SK-N-SH (cell line): ENCODE measurements at regions not wholly inside any gene's neighbourhood (a gene's known extent, or its start where the extent isn't known, plus 50 kb on each side); places are given as distances from the start of the nearest gene placed in this dataset.

Experiments
- CTCF ChIA-PET: fragments of 300-600, 350-600 bp; formaldehyde crosslinking; extraction: SDS; loops from one replicate; lab custom pipeline; 2021; lab: Yijun Ruan, JAX
- POLR2A ChIA-PET: fragments of 350-600 bp; sonication (Branson Sonifier 250); formaldehyde crosslinking; extraction: SDS; loops from one replicate; lab custom pipeline; 2020; ENCODE audit warnings: antibody characterized with exemption, inconsistent platforms; lab: Yijun Ruan, JAX
- DNase-seq: peaks from one replicate; pipeline ENCODE4 v3.0.0; 2012
- H2AFZ ChIP-seq: fragments of 200-600 bp; sonication (generic); 2 replicates; pipeline ENCODE4 v1.8.1; 2016; ENCODE audit warnings: antibody characterized with exemption, mild to moderate bottlenecking, low read depth
- H3F3A ChIP-seq: fragments of 200-600 bp; sonication (generic); replicated peaks from 2 replicates; pipeline ENCODE3; 2016; ENCODE audit warnings: antibody characterized with exemption, mild to moderate bottlenecking; ENCODE audit not compliant: insufficient read depth
- H3K27ac ChIP-seq, 2 experiments: fragments of 200-500 bp in 1 of 2; fragments of 200-600 bp in 1 of 2; sonication (Bioruptor generic) in 1 of 2; sonication (generic), shearing (Covaris generic) in 1 of 2; 2 replicates each; pipeline versions ENCODE4 v1.5.1 to v1.6.1; 2014 to 2016; ENCODE audit warnings: low read depth in 2 of 2, inconsistent platforms in 1 of 2, low read length in 1 of 2, mild to moderate bottlenecking in 1 of 2, mixed read lengths in 1 of 2
- H3K27me3 ChIP-seq: fragments of 200-600 bp; sonication (generic), shearing (Covaris generic); 2 replicates; pipeline ENCODE4 v1.6.1; 2016; ENCODE audit warnings: mixed run types; ENCODE audit not compliant: insufficient read depth
- H3K36me3 ChIP-seq, 2 experiments: fragments of 200-500 bp in 1 of 2; fragments of 200-600 bp in 1 of 2; sonication (Bioruptor generic) in 1 of 2; sonication (generic) in 1 of 2; replicated peaks in 1 of 2; 2 replicates each; pipeline versions ENCODE3 to v1.5.1; 2014 to 2016; ENCODE audit warnings: low read length in 1 of 2, mild to moderate bottlenecking in 1 of 2; ENCODE audit not compliant: insufficient read depth in 2 of 2, control insufficient read depth in 1 of 2
- H3K4me1 ChIP-seq, 2 experiments: fragments of 200-500 bp in 1 of 2; fragments of 200-600 bp in 1 of 2; sonication (Bioruptor generic) in 1 of 2; sonication (generic), shearing (Covaris generic) in 1 of 2; 2 replicates each; pipeline versions ENCODE4 v1.5.1 to v1.6.1; 2014 to 2016; ENCODE audit warnings: low read depth in 1 of 2, low read length in 1 of 2, mixed run types in 1 of 2; ENCODE audit not compliant: insufficient read depth in 2 of 2, control insufficient read depth in 1 of 2
- H3K4me2 ChIP-seq: fragments of 200-600 bp; sonication (generic), shearing (Covaris generic); 2 replicates; pipeline ENCODE4 v1.6.1; 2017; ENCODE audit warnings: mixed run types
- H3K4me3 ChIP-seq, 2 experiments: fragments of 200-500 bp in 1 of 2; fragments of 200-600 bp in 1 of 2; sonication (Bioruptor generic) in 1 of 2; sonication (generic), shearing (Covaris generic) in 1 of 2; 2 replicates each; pipeline versions ENCODE4 v1.5.1 to v1.8.1; 2014 to 2016; ENCODE audit warnings: low read depth in 2 of 2, inconsistent platforms in 1 of 2, low read length in 1 of 2, mild to moderate bottlenecking in 1 of 2, mixed read lengths in 1 of 2, moderate library complexity in 1 of 2
- H3K79me2 ChIP-seq: fragments of 200-600 bp; sonication (generic); 2 replicates; pipeline ENCODE4 v1.8.1; 2017; ENCODE audit warnings: mild to moderate bottlenecking; ENCODE audit not compliant: insufficient read depth
- H3K9ac ChIP-seq: fragments of 200-600 bp; sonication (generic); 2 replicates; pipeline ENCODE4 v1.6.1; 2017; ENCODE audit warnings: mixed run types
- H3K9me2 ChIP-seq: fragments of 200-600 bp; sonication (generic); 2 replicates; pipeline ENCODE4 v1.6.1; 2017; ENCODE audit warnings: mixed run types
- H3K9me3 ChIP-seq: fragments of 200-600 bp; sonication (generic); 2 replicates; pipeline ENCODE4 v1.6.1; 2017; ENCODE audit warnings: mixed run types, mild to moderate bottlenecking, moderate library complexity
- H4K20me1 ChIP-seq: fragments of 200-600 bp; sonication (generic); 2 replicates; pipeline ENCODE4 v1.6.1; 2017; ENCODE audit warnings: mild to moderate bottlenecking, mixed run types; ENCODE audit not compliant: insufficient read depth
- CTCF ChIP-seq: fragments of 200-600 bp; sonication (generic); IDR thresholded peaks from 2 replicates; pipeline ENCODE4 v1.6.1; 2017; ENCODE audit warnings: antibody characterized with exemption, mild to moderate bottlenecking, moderate library complexity
- ELF1 ChIP-seq: IDR thresholded peaks from 2 replicates; pipeline ENCODE4 v1.4.0; 2012
- EP300 ChIP-seq, 2 experiments: IDR thresholded peaks; 2 replicates each; pipeline versions ENCODE4 v1.4.0 to v1.6.1; 2012; ENCODE audit warnings: borderline replicate concordance in 1 of 2, low read depth in 1 of 2, low read length in 1 of 2
- EZH2phosphoT487 ChIP-seq: fragments of 200-600 bp; sonication (generic); IDR thresholded peaks from 2 replicates; pipeline ENCODE4 v1.6.1; 2017; ENCODE audit warnings: low read depth, mixed run types, mild to moderate bottlenecking, antibody characterized with exemption, moderate library complexity, borderline replicate concordance
- FOSL2 ChIP-seq: IDR thresholded peaks from 2 replicates; pipeline ENCODE4 v1.4.0; 2012; ENCODE audit warnings: low read depth, mild to moderate bottlenecking, moderate library complexity, borderline replicate concordance
- FOXJ3 ChIP-seq: sonication (generic); formaldehyde crosslinking; IDR thresholded peaks from 2 replicates; pipeline ENCODE4 v1.5.1; 2020; ENCODE audit warnings: mild to moderate bottlenecking, missing genetic modification reagents
- FOXM1 ChIP-seq: IDR thresholded peaks from 2 replicates; pipeline ENCODE4 v1.4.0; 2012; ENCODE audit warnings: low read depth, mild to moderate bottlenecking
- GABPA ChIP-seq: IDR thresholded peaks from 2 replicates; pipeline ENCODE4 v1.4.0; 2012; ENCODE audit warnings: low read depth, mild to moderate bottlenecking
- IRF3 ChIP-seq: fragments of 150-350 bp; IDR thresholded peaks from 2 replicates; pipeline ENCODE4 v1.6.1; 2016; ENCODE audit warnings: mild to moderate bottlenecking, low read depth, low read length
- JUND ChIP-seq: IDR thresholded peaks from 2 replicates; pipeline ENCODE4 v1.4.0; 2012
- MXI1 ChIP-seq: IDR thresholded peaks from 2 replicates; pipeline ENCODE4 v1.6.1; 2012; ENCODE audit warnings: mild to moderate bottlenecking, low read depth, low read length, improper control_type of control experiment
- NFIC ChIP-seq: IDR thresholded peaks from 2 replicates; pipeline ENCODE4 v1.4.0; 2012; ENCODE audit warnings: borderline replicate concordance
- RAD21 ChIP-seq: IDR thresholded peaks from 2 replicates; pipeline ENCODE4 v1.6.1; 2012; ENCODE audit warnings: mild to moderate bottlenecking, low read length
- RFX5 ChIP-seq: IDR thresholded peaks from 2 replicates; pipeline ENCODE4 v1.6.1; 2012; ENCODE audit warnings: mild to moderate bottlenecking, improper control_type of control experiment, low read length
- RXRA ChIP-seq: IDR thresholded peaks from 2 replicates; pipeline ENCODE4 v1.4.0; 2012; ENCODE audit warnings: low read depth, mild to moderate bottlenecking, borderline replicate concordance
- SMC3 ChIP-seq: IDR thresholded peaks from 2 replicates; pipeline ENCODE4 v1.6.1; 2012; ENCODE audit warnings: low read depth, low read length, improper control_type of control experiment
- TAF1 ChIP-seq: IDR thresholded peaks from 2 replicates; pipeline ENCODE4 v1.6.1; 2012; ENCODE audit warnings: low read depth, mild to moderate bottlenecking, low read length, moderate library complexity, borderline replicate concordance
- TCF12 ChIP-seq: IDR thresholded peaks from 2 replicates; pipeline ENCODE4 v1.4.0; 2012
- TEAD4 ChIP-seq: IDR thresholded peaks from 2 replicates; pipeline ENCODE4 v1.4.0; 2012; ENCODE audit warnings: mild to moderate bottlenecking, borderline replicate concordance; ENCODE audit not compliant: insufficient read depth
- USF2 ChIP-seq: fragments of 150-350 bp; IDR thresholded peaks from 2 replicates; pipeline ENCODE4 v1.6.1; 2017; ENCODE audit warnings: antibody characterized with exemption, low read length, low read depth, borderline replicate concordance
- WGBS: methylation state at CpG from one replicate; pipeline ENCODE4 v1.1.6; 2017; ENCODE audit warnings: low lambda C conversion rate; 5-methylcytosine and 5-hydroxymethylcytosine counted together
- TF ChIP-seq, protein P1 (sequence below): IDR thresholded peaks from 2 replicates; pipeline ENCODE4 v1.4.0; 2012; ENCODE audit warnings: low read depth

- TF ChIP-seq GABPA (no peak), NFIC (no peak), JUND (peak; percentile 41; the same call in 1 of the 2 replicates), RFX5 (no peak), SMC3 (no peak), EZH2phosphoT487 (no peak), MXI1 (no peak), CTCF (no peak)
Measured at GRCh38 chr3:20574746-20575145, 388.7 kb upstream of the SGO1 start (continued).

DNA sequence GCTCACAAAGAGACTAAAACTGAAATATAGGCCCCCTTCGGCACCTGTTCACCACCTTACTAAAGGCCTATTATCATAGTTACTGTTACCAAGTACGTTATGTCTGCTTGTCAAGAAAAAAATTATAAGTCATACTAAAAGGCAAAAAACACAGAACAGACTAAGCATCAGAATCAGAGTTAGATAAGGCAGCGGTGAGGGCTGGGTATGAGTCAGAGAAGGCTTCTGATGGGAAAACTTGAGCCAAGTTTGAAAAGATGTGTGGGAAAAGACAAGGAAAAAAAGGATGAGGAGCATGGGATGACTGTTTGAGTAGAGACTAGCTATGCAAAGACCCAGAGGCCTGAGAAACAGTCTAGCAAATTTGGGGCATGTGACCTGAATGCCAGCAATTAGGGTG lies 387.2 kb upstream of the SGO1 start:
- Histone ChIP-seq H3K9ac (peak overlapping the region; percentile 66; the same call in 1 of the 2 replicates), H3K4me1 (peaks cover 0 to 18% of the 10 kb centered on the region in 2 experiments; a peak in 3 of 4 replicates), H3K79me2 (no peaks in the 10 kb centered on the region), H3K27me3 (no peaks in the 10 kb centered on the region), H3K36me3 (no peaks in the 10 kb centered on the region), H4K20me1 (no peaks in the 10 kb centered on the region), H3K4me3 (no peak overlapping the region), H3K4me2 (no peak overlapping the region), H2AFZ (peak overlapping the region; percentile 54), H3K9me3 (no peaks in the 10 kb centered on the region), H3K27ac (peak overlapping the region; percentile 34 to 99; a peak in 3 of 4 replicates), H3K9me2 (no peaks in the 10 kb centered on the region), H3F3A (peaks cover 41% of the 10 kb centered on the region)
- TF ChIP-seq RAD21 (no peak), JUND (peak; percentile 59), TAF1 (no peak), FOSL2 (peak; percentile 72), NFIC (peak; percentile 25; the same call in 1 of the 2 replicates), FOXM1 (no peak), ELF1 (no peak), EP300 (IDR thresholded peaks at IDR 0.05; ENCODE audit: borderline replicate concordance in 1 of 2, low read depth in 1 of 2, low read length in 1 of 2) (peak in 1 of 2 experiments; percentile 35; a peak in 1 of 4 replicates), FOXJ3 (CRISPR knock-in tag) (no peak), RXRA (no peak), IRF3 (no peak), MXI1 (no peak), USF2 (no peak), TCF12 (peak; percentile 48; the same call in 1 of the 2 replicates), RFX5 (no peak), TEAD4 (no peak)
- TF ChIP-seq, protein P1, sequence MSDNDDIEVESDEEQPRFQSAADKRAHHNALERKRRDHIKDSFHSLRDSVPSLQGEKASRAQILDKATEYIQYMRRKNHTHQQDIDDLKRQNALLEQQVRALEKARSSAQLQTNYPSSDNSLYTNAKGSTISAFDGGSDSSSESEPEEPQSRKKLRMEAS = no peak
- 27% methylated on average over 3 of the region's 3 CpGs for WGBS
- no peak for DNase-seq
- ChIA-PET POLR2A (no interaction called here), CTCF (interaction anchor here (0.6 kb wide), 1 partner anchor 308 kb away, joined by 3 read pairs; no protein-coding TSS in a partner anchor)
